Smooth muscle cell (in vitro differentiated cells): ENCODE measurements at regions not wholly inside any gene's neighbourhood (a gene's known extent, or its start where the extent isn't known, plus 50 kb on each side); places are given as distances from the start of the nearest gene placed in this dataset.

ENCODE experiments used
- DNase-seq: peaks from one replicate; lab custom pipeline; 2025; ENCODE audit not compliant: unreplicated experiment; lab: John Stamatoyannopoulos, UW
- H2AFZ ChIP-seq: fragments of 200-600 bp; sonication (generic); 2 replicates; pipeline ENCODE4 v1.6.0; 2016; ENCODE audit warnings: antibody characterized with exemption, low read depth, mild to moderate bottlenecking
- H3F3A ChIP-seq: fragments of 200-600 bp; sonication (generic); 2 replicates; pipeline ENCODE4 v1.6.0; 2017; ENCODE audit warnings: antibody characterized with exemption, low read depth
- H3K27ac ChIP-seq: fragments of 200-600 bp; sonication (generic); 2 replicates; pipeline ENCODE4 v1.5.1; 2016; ENCODE audit warnings: low read depth, mild to moderate bottlenecking
- H3K27me3 ChIP-seq: fragments of 200-600 bp; sonication (generic); 2 replicates; pipeline ENCODE4 v1.6.1; 2016; ENCODE audit warnings: low read depth, mild to moderate bottlenecking
- H3K36me3 ChIP-seq: fragments of 200-600 bp; sonication (generic); 2 replicates; pipeline ENCODE4 v1.5.1; 2016; ENCODE audit warnings: low read depth
- H3K4me1 ChIP-seq: fragments of 200-600 bp; sonication (generic); 2 replicates; pipeline ENCODE4 v1.5.1; 2016; ENCODE audit warnings: low read depth
- H3K4me2 ChIP-seq: fragments of 200-600 bp; sonication (generic); 2 replicates; pipeline ENCODE4 v1.6.0; 2016; ENCODE audit warnings: mild to moderate bottlenecking
- H3K4me3 ChIP-seq: fragments of 200-600 bp; sonication (generic); 2 replicates; pipeline ENCODE4 v1.5.1; 2016; ENCODE audit warnings: mild to moderate bottlenecking
- H3K79me2 ChIP-seq: fragments of 200-600 bp; sonication (generic); 2 replicates; pipeline ENCODE4 v1.6.0; 2016; ENCODE audit warnings: low read depth, mild to moderate bottlenecking
- H3K9ac ChIP-seq: fragments of 200-600 bp; sonication (generic); 2 replicates; pipeline ENCODE4 v1.6.0; 2016; ENCODE audit warnings: low read depth
- H3K9me3 ChIP-seq: fragments of 200-600 bp; sonication (generic); replicated peaks from 2 replicates; pipeline ENCODE4 v1.5.1; 2016; ENCODE audit warnings: low read depth
- H4K20me1 ChIP-seq: fragments of 200-600 bp; sonication (generic); 2 replicates; pipeline ENCODE4 v1.6.0; 2016; ENCODE audit warnings: low read depth
- CTCF ChIP-seq: fragments of 200-600 bp; sonication (generic); IDR thresholded peaks from 2 replicates; pipeline ENCODE4 v1.5.1; 2017; ENCODE audit warnings: borderline replicate concordance, mild to moderate bottlenecking, antibody characterized with exemption; ENCODE audit not compliant: insufficient read depth, poor library complexity, severe bottlenecking
- WGBS: methylation state at CpG from one replicate; pipeline ENCODE4 v1.1.7; 2016; ENCODE audit warnings: low lambda C conversion rate; 5-methylcytosine and 5-hydroxymethylcytosine counted together

- TF ChIP-seq CTCF: no peak
- H3K9ac ChIP-seq: no peak overlapping the region
- peak overlapping the region; percentile 32 for H3K27ac ChIP-seq
- WGBS: 34% methylated on average over 8 of the region's 8 CpGs
- H3K4me2 ChIP-seq: peak overlapping the region; percentile 22
- no peaks in the 10 kb centered on the region for H3K9me3 ChIP-seq
- peaks cover 10% of the 10 kb centered on the region for H3K4me1 ChIP-seq
- no peaks in the 10 kb centered on the region for H3K36me3 ChIP-seq
- no peaks in the 10 kb centered on the region for H4K20me1 ChIP-seq
- no peak overlapping the region for H3K4me3 ChIP-seq
- no peaks in the 10 kb centered on the region for H3K27me3 ChIP-seq
- DNase-seq: no peak
- peaks cover 3% of the 10 kb centered on the region for H3F3A ChIP-seq
- H3K79me2 ChIP-seq: no peaks in the 10 kb centered on the region
- no peak overlapping the region for H2AFZ ChIP-seq
These were observed 80.3 kb upstream of the MAP4K4 start for GRCh38 chr2:101617188-101617587.

- no peak for DNase-seq
- Histone ChIP-seq H3K9ac (no peak overlapping the region), H3K4me3 (no peak overlapping the region), H3K27me3 (no peaks in the 10 kb centered on the region), H3K27ac (no peak overlapping the region), H3K79me2 (no peaks in the 10 kb centered on the region), H3K9me3 (no peaks in the 10 kb centered on the region), H2AFZ (no peak overlapping the region), H3K36me3 (no peaks in the 10 kb centered on the region), H3K4me1 (peaks cover 10% of the 10 kb centered on the region), H3F3A (peaks cover 3% of the 10 kb centered on the region), H4K20me1 (no peaks in the 10 kb centered on the region), H3K4me2 (no peak overlapping the region)
- WGBS: 95% methylated on average over 5 of the region's 5 CpGs
- TF ChIP-seq CTCF: no peak
These were observed 83.3 kb upstream of the MAP4K4 start for GRCh38 chr2:101614127-101614759.

GRCh38 chr2:101613056-101613704 lies 84.3 kb upstream of the MAP4K4 start:
- Histone ChIP-seq H3K9ac (no peak overlapping the region), H3K4me1 (peaks cover 10% of the 10 kb centered on the region), H4K20me1 (no peaks in the 10 kb centered on the region), H3K27me3 (no peaks in the 10 kb centered on the region), H3K79me2 (no peaks in the 10 kb centered on the region), H3K4me2 (no peak overlapping the region), H3K36me3 (no peaks in the 10 kb centered on the region), H2AFZ (no peak overlapping the region), H3K27ac (no peak overlapping the region), H3F3A (peaks cover 3% of the 10 kb centered on the region), H3K4me3 (no peak overlapping the region), H3K9me3 (no peaks in the 10 kb centered on the region)
- TF ChIP-seq CTCF: no peak
- WGBS: 94% methylated on average over 15 of the region's 15 CpGs
- no peak for DNase-seq

GRCh38 chr2:101612019-101612418 lies 85.5 kb upstream of the MAP4K4 start:
- Histone ChIP-seq H3K4me2 (no peak overlapping the region), H3K36me3 (no peaks in the 10 kb centered on the region), H3K27ac (no peak overlapping the region), H3F3A (no peaks in the 10 kb centered on the region), H4K20me1 (no peaks in the 10 kb centered on the region), H3K9me3 (no peaks in the 10 kb centered on the region), H3K4me3 (no peak overlapping the region), H3K9ac (no peak overlapping the region), H3K4me1 (peaks cover 4% of the 10 kb centered on the region), H3K79me2 (no peaks in the 10 kb centered on the region), H2AFZ (no peak overlapping the region), H3K27me3 (no peaks in the 10 kb centered on the region)
- WGBS: 98% methylated on average over 3 of the region's 3 CpGs
- no peak for DNase-seq
- no peak for TF ChIP-seq CTCF
